ENCODE measurements at regions not wholly inside any gene's neighbourhood (a gene's known extent, or its start where the extent isn't known, plus 50 kb on each side); places are given as distances from the start of the nearest gene placed in this dataset.
A peak's percentile ranks its signal among the peaks of the same experiment; 100 is the strongest.

DNA sequence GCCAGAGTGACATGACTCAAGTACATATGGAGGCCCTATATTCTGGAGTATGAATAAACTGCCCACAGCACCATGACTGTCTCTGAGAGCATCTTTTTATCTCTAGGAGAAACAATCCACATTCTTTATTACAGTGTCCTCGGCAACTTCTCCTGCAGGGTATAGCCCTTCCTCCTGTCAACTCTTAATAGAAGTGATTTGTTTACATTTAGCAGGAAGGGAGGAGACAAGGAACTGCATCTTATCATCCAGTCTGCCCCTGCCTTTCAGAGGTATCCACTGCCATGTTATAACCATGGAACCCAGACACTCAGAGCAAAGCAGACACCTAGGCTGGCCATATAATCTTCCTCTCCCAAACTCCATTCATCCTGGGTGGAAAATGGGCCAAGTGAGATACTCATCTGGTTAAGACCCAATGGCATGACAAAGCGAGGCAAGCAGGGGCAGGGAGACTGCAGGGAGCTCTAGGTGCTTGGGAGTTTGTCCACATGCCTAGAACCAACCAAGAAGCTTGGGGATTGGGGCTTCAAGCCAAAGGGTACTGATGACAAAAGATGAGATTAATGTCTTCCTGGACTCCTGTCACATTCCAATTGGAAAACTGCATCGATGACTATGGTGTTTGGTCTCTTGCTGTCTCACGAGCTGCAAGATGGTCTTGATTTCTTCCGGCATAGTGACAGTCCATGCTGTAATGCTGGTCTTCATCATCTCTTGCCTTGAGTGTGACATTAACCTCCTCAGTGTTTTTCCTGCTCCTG lies 620.5 kb upstream of the KLF4 start (continued):
- TF ChIP-seq NFE2L2 (IDR thresholded peaks at IDR 0.05; ENCODE audit: low read depth, low read length) = no peak

- Histone ChIP-seq H3K9ac (ENCODE audit: low read depth, low read length) (no peak overlapping the region), H4K8ac (ENCODE audit: low read depth in 2 of 2, low read length in 2 of 2) (no peak overlapping the region), H2BK120ac (ENCODE audit: low read depth, low read length) (no peak overlapping the region), H3K79me1 (ENCODE audit: low read depth in 1 of 2, low read length in 2 of 2) (no peaks in the 10 kb centered on the region), H3K9me3 (ENCODE audit: control insufficient read depth, insufficient read depth, low read length) (no peaks in the 10 kb centered on the region), H2AK5ac (ENCODE audit: low read depth, low read length) (no peak overlapping the region), H4K20me1 (ENCODE audit: insufficient read depth, low read length) (no peaks in the 10 kb centered on the region), H3K4me1 (ENCODE audit: control insufficient read depth, insufficient read depth, low read length) (peaks cover 7% of the 10 kb centered on the region; the same call in 1 of the 2 replicates), H3K9me1 (ENCODE audit: insufficient read depth, low read length) (no peaks in the 10 kb centered on the region), H2AK9ac (replicated peaks; ENCODE audit: low read depth, low read length, poor library complexity) (no peak overlapping the region), H3K14ac (replicated peaks; ENCODE audit: low read depth, low read length) (peak overlapping the region; percentile 24; the same call in 1 of the 2 replicates), H4K91ac (ENCODE audit: insufficient read depth, low read depth, low read length) (no peak overlapping the region), H3K56ac (ENCODE audit: extremely low read depth, insufficient read depth, low read length) (no peak overlapping the region), H4K5ac (ENCODE audit: low read depth, low read length) (no peak overlapping the region), H2BK20ac (ENCODE audit: low read depth, low read length) (no peak overlapping the region), H2AFZ (replicated peaks; ENCODE audit: low read length, poor library complexity) (no peak overlapping the region), H2BK15ac (ENCODE audit: low read depth, low read length) (no peak overlapping the region), H3K18ac (ENCODE audit: low read depth, low read length) (no peak overlapping the region), H2BK5ac (ENCODE audit: low read depth, low read length, poor library complexity, severe bottlenecking) (no peak overlapping the region), H3K36me3 (ENCODE audit: control insufficient read depth, insufficient read depth, low read length) (no peaks in the 10 kb centered on the region), H3K4me2 (ENCODE audit: low read depth, low read length) (no peak overlapping the region), H3K4ac (ENCODE audit: low read depth, low read length) (no peak overlapping the region), H3K23ac (ENCODE audit: low read depth, low read length) (no peak overlapping the region), H3K27me3 (ENCODE audit: control insufficient read depth, insufficient read depth, low read length) (no peaks in the 10 kb centered on the region; the same call in 1 of the 2 replicates), H3K27ac (ENCODE audit: insufficient read depth, low read length) (no peak overlapping the region), H3K4me3 (ENCODE audit: insufficient read depth, low read depth, low read length) (no peak overlapping the region)
- dilution Hi-C loops (cut with HindIII; ENCODE audit: low sequenced_read_pairs, unreplicated experiment) (no loop called here), in situ Hi-C loops (cut with MboI; ENCODE audit: low sequenced_read_pairs) (no loop called here), intact Hi-C loops (cut with micrococcal nuclease) (loop anchor here (5.0 kb wide), 1 partner anchor 472 kb away; no protein-coding TSS in a partner anchor)
- CTCF ChIA-PET = no interaction called here
- DNase-seq (peak; percentile 46), ATAC-seq (ENCODE audit: low read depth) (peak; percentile 70; the same call in 1 of the 2 replicates)
- WGBS, 2 experiments (ENCODE audit: extremely low coverage in 2 of 2, insufficient read length in 1 of 2) = no CpG with 5 or more reads among the region's 2 CpGs
- no TSS peak for BruUV-seq (replicated peaks)
- POLR2A ChIA-PET (ENCODE audit: unreplicated experiment) = interaction anchor here (0.6 kb wide), 1 partner anchor 71 kb away, joined by 3 read pairs; no protein-coding TSS in a partner anchor
- TF ChIP-seq MAFK (IDR thresholded peaks at IDR 0.05; ENCODE audit: low read depth, low read length) = peak; percentile 99
- peak; percentile 86 for TF ChIP-seq NFE2L2 (IDR thresholded peaks at IDR 0.05; ENCODE audit: low read depth, low read length)
- TF ChIP-seq MAZ (IDR thresholded peaks at IDR 0.05; ENCODE audit: borderline replicate concordance, low read depth, low read length) = no peak
Observed at GRCh38 chr9:108108852-108109448, 619.4 kb upstream of the KLF4 start.
